NB4 (cell line): ENCODE measurements at regions not wholly inside any gene's neighbourhood (a gene's known extent, or its start where the extent isn't known, plus 50 kb on each side); places are given as distances from the start of the nearest gene placed in this dataset.

Source experiments
- CTCF ChIP-seq: IDR thresholded peaks from one replicate; pipeline ENCODE4 v1.5.1; 2012; ENCODE audit warnings: low read depth, low read length
- MAX ChIP-seq: IDR thresholded peaks from 2 replicates; pipeline ENCODE4 v1.6.1; 2011; ENCODE audit warnings: low read depth, low read length
- MYC ChIP-seq: IDR thresholded peaks from 2 replicates; pipeline ENCODE4 v1.6.1; 2011; ENCODE audit warnings: low read depth, low read length
- POLR2A ChIP-seq: IDR thresholded peaks from 2 replicates; pipeline ENCODE4 v1.6.1; 2011; ENCODE audit warnings: mild to moderate bottlenecking; ENCODE audit not compliant: insufficient read length; ENCODE audit errors: extremely low read depth

GRCh38 chr11:39443424-39444022 lies 2015.9 kb downstream of the LRRC4C start:
- no peak for TF ChIP-seq CTCF
- TF ChIP-seq POLR2A: no peak
- TF ChIP-seq MAX: no peak
- no peak for TF ChIP-seq MYC
